ENCODE measurements at regions not wholly inside any gene's neighbourhood (a gene's known extent, or its start where the extent isn't known, plus 50 kb on each side); places are given as distances from the start of the nearest gene placed in this dataset.
"Not testable (repeated sequence)": the region's sequence is repeated elsewhere in the genome, so short reads cannot be mapped to it uniquely, and the experiment has no call there.

DNA sequence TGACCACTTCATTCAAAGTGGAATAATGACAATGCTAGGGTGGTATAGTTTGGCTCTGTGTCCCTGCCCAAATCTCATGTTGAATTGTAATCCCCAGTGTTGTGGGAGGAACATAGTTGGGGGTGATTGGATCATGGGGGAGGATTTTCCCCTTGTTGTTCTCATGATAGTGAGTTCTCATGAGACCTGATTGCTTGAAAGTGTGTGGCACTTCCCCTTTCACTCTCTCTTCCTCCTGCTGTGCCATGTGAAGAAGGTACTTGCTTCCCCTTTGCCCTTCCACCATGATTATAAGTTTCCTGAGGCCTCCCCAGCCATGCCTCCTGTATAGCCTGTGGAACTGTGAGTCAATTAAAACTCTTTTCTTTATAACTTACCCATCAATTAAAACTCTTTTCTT is 348.3 kb upstream of the CD180 start:
- not testable (repeated sequence) for ATAC-seq

DNA sequence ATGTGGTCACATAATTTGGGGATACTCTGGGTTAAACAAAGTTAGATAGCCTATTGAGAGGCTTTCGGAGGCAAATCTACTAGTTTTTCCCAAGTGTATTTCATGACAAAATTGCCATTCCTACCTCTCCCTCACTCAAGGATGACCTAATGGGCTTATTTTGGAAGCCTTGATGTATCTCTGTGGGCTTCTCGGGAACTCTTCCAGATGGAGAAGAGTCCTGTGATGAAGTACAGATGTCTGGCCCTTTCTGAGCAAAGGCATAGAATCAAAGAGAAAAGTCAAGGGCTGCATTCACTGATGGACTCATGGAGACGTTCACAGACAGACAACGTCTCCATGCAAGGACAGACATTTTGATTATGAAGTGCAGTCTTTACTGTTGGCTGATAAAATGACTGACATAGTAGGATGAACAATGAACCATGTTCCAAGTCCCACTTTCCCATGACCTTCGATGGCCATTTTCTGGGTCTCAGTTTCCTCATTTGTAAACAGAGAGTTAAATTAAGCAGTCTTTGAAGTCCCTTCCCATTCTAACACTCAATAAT is 347.2 kb upstream of the CD180 start:
- no peak for ATAC-seq

DNA sequence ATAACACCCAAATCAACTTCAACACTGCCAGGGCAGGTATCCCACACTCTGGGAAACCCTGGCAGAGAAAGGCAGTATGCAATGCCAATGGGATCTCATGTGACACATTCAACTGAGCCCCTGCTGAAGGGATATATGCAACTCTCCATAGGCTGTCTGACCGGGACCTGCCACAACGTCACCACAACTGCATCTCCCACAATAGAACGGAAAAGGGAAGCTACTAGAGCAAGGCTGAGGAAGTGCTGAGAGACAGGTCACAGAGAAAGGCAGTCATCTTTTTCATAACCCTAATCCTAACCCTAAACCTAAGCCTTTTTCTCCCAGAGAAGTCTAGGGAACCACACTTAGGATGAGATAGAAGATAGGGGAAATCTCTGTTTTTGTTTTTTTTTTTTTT is 345.9 kb upstream of the CD180 start:
- no peak for ATAC-seq

- no peak for ATAC-seq
Measured at GRCh38 chr5:67541875-67542274, 345.3 kb upstream of the CD180 start.

GRCh38 chr5:67538855-67539506 is 342.4 kb upstream of the CD180 start:
- no peak for ATAC-seq

DNA sequence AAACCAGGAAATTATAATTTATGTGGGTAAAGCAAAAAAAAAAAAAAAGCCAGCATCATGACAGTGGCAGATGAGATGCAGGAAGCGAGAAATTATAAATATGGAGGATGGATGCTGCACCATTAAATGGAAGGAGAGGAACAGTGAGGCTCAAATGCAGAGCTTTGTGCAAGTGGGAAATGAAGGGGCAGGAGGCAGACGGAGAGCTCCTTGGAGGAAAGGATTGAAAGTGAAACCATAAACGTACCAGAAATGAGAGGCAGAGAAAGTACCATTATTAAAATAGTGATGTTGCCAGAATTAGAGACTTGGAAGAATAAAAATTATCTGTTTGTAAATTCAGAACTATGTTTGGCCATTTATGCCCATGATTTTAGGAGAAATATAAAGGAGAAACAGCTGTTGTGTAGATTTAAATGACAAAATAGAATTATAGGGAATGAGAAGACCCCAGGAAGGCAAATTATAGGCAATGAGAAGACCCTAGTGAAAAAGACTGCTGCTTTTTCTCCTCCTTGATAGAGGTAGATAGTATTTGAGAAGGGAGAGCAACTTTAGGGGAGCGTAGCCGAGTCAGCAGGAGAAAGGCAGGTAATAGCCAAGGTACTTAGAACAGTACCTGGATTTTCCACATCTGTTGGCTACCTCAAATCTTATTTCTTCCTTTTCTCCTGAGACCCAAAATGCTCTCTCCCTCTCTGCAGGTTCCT is 341.0 kb upstream of the CD180 start:
- ATAC-seq, result peak in 1 of 2 donors; percentile 25

DNA sequence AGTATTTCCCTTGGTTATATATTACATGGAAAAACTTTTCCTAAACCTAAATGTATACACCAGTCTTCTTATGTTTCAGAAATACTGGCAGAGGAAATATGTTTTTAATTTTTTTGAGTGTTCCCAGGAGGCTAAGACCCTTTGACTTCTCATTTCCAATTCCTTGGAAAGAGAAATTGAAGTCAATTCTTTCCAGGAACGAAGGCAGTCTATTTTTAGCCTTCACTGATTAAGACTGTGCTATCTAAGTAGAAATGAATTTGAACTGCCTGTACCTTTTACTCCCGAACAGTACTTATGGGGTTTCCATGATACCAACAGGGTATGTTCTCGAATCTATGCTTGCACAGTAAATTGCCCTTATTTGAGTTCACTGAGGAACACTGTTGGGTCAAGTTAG is 340.3 kb upstream of the CD180 start:
- ATAC-seq, result no peak

DNA sequence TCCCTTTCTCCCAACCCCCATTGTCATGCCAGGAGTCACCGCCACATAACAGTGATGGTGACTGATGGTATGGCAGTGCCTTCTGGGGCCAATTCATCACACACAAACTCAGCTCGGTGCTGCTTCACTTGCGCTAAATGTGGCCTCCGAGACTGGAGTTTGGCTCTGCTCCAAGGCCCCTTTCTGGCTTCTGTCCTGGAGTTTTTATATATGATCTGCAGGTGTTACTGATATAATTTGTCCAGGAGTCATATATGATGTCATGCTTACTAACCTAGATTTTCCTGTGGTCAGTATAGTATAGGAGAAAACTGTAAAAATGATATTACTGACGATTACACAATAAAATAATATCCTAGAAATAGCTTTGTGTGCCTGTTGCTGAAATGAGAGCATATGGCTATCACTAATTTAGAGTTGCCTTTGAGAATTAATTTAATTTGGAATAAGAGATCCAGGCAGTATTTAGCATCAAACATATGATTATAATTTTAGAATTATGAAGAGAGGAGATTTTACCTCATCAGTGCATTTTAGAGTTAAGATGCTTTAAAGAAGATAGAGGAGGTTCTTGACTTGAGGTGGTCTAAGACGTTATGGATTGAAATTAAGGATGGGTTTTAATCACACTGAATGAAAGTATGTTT is 334.1 kb upstream of the CD180 start:
- ATAC-seq, result no peak

DNA sequence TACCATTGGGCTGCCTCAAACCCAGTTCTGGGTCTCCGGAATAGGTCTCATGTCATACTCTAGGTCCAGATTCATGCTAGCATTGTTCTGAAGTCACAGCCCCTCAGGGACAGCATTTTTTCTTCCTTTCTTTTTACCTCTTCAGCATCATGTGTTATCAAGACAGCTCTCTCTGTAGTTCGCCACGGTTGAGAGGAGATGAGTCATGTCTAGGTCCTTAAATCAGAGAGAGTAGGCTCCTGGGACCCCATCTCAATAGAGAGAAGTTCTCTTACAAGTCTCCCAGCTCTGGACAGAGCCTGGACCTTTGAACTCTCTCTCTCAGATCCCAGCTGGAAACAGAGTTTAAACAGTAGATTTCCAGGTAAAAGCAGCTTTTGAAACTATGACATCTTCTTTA is 332.4 kb upstream of the CD180 start:
- ATAC-seq, result no peak

GRCh38 chr5:67526793-67527192 is 330.2 kb upstream of the CD180 start:
- no peak for ATAC-seq

DNA sequence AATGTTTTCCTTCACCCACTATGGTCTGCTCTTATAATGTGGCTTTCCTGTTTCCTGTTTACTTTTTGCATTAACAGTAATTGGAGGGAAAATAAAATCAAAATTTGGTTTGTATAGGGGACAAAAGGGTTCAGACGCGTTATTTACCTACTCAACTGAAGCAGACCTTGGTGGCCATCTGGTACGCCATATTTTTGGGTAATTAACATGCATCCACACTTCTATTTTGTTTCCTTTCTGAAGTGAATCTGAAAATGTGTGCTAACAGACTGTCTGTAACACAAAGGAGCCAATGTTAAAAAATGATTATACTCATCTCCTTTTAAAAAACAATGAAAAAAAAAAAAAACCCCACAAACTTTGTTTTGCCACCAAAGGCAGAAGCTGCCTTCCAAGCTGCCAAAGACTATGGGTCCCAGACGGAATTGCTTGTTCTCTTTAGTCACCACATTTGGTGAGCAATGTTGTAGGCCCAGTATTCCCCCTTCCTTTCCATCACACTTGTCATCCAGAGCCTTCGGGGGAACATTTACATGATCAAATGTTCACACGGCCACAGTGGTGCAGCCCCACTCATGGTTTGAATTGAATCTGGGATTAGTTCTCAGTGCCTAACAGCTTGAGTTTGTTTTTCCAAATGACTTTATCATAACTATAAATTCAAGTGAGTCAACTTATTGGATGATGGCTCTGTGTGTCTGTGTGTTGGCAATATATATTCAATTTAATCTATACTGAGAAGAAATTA is 323.7 kb upstream of the CD180 start:
- no peak for ATAC-seq

- ATAC-seq, result no peak
Measured at GRCh38 chr5:67518227-67518626, 321.6 kb upstream of the CD180 start.

- no peak for ATAC-seq
Measured at GRCh38 chr5:67516948-67517565, 320.5 kb upstream of the CD180 start.

- no peak for ATAC-seq
Measured at GRCh38 chr5:67515762-67516161, 319.2 kb upstream of the CD180 start.

GRCh38 chr5:67515020-67515689 is 318.6 kb upstream of the CD180 start:
- peak; percentile 62 to 74 for ATAC-seq

GRCh38 chr5:67512758-67513157 is 316.2 kb upstream of the CD180 start:
- no peak for ATAC-seq

GRCh38 chr5:67511911-67512310 is 315.3 kb upstream of the CD180 start:
- no peak for ATAC-seq

- no peak for ATAC-seq
Measured at GRCh38 chr5:67510204-67510603, 313.6 kb upstream of the CD180 start.

DNA sequence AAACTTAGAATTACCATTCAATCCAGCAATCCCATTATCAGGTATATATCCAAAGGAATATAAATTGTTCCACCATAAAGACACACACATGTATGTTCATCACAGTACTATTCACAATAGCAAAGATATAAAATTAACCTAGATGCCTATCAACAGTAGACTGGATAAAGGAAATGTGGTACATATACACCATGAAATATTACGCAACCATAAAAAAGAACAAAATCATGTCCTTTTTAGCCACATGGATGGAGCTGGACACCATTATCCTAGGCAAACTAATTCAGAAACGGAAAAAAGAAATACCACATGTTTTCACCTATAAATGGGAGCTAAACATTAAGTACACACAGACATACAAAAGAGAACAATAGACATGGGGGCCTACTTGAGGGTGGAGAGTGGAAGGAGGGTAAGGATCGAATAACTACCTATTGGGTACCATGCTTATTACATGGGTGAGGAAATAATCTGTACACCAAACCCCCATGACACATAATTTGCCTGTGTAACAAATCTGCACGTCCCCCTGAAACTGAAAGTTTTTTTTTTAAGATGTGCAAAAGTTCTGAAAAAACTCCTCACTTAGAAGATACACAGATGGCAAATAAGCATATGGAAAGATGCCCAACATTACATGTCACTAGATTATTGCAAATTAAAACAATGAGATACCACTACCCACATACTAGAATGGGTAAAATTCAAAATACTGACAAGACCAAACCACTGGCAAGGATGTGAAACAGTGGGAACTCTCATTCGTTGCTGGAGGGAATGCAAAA is 313.0 kb upstream of the CD180 start:
- ATAC-seq, result no peak

DNA sequence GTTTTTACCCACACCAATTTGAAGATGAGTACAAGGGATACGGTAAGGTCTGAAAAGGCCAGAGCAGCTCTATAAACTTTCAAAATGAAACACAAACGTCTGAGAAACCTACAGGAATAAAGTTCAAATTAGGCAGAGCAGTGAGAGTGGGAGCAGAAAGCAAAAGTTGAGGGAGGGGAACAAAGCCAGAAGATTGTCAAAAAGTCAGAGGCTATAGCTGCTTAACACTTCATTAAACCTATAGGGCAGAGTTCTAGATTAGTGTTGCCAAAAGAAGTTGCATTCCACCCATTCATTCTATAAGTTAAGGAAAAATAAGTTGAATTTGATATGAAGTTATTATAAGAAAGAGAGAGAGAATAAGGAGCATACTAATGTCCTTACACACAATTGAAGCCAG is 309.6 kb upstream of the CD180 start:
- ATAC-seq, result no peak

- no peak for ATAC-seq
Measured at GRCh38 chr5:67502951-67503350, 306.4 kb upstream of the CD180 start.
